Astrocyte of the spinal cord (primary cell): ENCODE measurements at regions not wholly inside any gene's neighbourhood (a gene's known extent, or its start where the extent isn't known, plus 50 kb on each side); places are given as distances from the start of the nearest gene placed in this dataset.

Experiments used
- DNase-seq: peaks from one replicate; pipeline ENCODE4 v3.0.0; 2011; ENCODE audit warnings: low read depth, low spot score
- H3K4me3 ChIP-seq: 2 replicates; pipeline ENCODE4 v1.5.1; 2011; ENCODE audit warnings: low read depth, mild to moderate bottlenecking, low read length, moderate library complexity
- in situ Hi-C: cut with HindIII; loops from 2 replicates; pipeline ENCODE4 v1.10.0; 2017; ENCODE audit warnings: low sequenced_read_pairs
- TF ChIP-seq, protein P1 (sequence below): IDR thresholded peaks from 2 replicates; pipeline ENCODE4 v1.5.1; 2012; ENCODE audit warnings: low read depth, mild to moderate bottlenecking, low read length, inconsistent platforms

DNA sequence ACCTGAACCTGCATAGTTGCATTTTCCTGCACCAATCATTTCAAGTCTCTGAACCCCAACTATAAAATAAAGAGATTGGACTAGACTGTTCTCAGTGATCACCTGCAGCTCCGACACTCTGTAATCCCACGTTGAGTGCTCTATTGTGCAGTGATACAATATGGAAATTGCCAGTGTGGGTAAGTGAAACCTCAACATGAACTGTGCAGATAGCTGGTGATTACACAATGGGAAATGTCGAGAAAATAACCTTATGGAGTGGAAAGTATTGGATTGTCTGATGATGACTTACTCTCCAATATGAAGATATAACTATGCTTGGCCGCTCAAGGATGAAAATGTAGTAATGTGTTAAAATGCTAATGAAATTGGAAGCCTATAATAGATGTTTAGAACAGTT is 293.1 kb upstream of the BRINP1 start:
- TF ChIP-seq, protein P1, sequence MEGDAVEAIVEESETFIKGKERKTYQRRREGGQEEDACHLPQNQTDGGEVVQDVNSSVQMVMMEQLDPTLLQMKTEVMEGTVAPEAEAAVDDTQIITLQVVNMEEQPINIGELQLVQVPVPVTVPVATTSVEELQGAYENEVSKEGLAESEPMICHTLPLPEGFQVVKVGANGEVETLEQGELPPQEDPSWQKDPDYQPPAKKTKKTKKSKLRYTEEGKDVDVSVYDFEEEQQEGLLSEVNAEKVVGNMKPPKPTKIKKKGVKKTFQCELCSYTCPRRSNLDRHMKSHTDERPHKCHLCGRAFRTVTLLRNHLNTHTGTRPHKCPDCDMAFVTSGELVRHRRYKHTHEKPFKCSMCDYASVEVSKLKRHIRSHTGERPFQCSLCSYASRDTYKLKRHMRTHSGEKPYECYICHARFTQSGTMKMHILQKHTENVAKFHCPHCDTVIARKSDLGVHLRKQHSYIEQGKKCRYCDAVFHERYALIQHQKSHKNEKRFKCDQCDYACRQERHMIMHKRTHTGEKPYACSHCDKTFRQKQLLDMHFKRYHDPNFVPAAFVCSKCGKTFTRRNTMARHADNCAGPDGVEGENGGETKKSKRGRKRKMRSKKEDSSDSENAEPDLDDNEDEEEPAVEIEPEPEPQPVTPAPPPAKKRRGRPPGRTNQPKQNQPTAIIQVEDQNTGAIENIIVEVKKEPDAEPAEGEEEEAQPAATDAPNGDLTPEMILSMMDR, result no peak
- no peak overlapping the region for H3K4me3 ChIP-seq
- in situ Hi-C loops, result no loop called here
- DNase-seq, result no peak

DNA sequence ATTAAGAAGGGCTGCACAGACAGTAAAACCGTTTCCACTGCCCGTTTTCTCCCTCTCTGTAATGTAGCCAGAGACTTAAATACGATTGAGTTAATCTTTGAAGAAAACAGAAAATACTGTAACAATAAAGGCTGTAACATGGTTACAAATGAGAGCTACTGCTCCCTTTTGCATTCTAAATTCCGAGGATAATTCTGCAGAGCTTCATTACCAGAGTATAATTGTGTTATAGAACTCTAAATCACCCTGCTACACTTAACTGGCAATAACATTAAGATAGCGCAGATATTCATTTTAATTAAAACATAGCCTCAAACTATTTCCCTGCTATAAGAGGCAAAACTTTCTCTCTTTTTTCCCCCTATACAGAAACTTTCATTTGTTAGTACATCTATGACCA is 283.7 kb upstream of the BRINP1 start:
- TF ChIP-seq, protein P1, result no peak
- in situ Hi-C loops, result no loop called here
- no peak for DNase-seq
- no peak overlapping the region for H3K4me3 ChIP-seq

DNA sequence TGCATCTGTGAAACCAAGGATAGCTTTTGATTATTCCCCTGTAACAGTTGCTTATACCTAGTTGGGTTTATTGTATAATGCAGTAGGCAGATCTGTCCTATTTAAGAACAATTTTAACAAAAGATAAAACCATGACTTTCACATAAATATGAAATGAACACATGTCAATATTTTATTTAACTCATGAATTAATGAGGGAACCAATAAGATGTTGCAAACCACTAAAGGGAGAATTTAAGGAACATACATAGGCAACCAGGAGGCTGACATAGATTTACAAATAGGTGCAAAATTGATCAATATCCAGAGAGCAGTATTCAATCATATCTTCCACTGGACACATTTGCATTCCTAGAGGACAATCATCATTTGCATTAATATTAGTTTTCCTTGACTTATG is 280.0 kb upstream of the BRINP1 start:
- DNase-seq, result no peak
- no peak overlapping the region for H3K4me3 ChIP-seq
- TF ChIP-seq, protein P1, result no peak
- in situ Hi-C loops, result no loop called here

DNA sequence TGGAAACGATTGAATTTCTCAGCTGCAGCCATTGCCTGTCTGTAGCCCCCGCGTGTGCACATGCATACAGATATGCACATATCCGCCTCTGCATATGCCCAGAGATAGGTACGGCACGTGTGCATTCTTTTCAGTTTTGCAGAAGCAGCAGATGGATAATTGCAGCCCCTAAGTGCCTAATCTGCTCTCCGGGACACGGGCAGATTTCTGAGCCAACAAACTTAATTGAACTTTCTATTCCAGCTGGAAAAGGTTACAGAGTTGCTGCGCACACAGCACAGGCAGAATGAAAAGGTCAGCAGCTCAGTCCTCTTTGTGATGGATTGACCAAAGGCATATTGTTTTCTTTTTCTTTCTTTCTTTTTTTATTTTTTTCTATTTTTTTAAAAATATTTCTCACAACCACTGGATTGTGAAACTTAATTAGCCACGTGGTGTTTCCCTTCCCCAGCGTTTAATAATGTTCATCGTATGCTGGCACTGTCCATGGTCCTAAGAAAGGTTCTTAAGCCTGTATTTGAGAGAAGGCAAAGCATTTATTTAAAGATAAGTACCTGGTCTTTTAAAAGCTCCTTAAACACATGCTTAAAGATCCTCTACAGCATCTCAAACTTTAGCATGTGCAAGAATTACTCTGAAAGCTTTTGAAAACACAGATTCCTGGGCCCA is 270.2 kb upstream of the BRINP1 start:
- in situ Hi-C loops, result no loop called here
- DNase-seq, result peak; percentile 0

DNA sequence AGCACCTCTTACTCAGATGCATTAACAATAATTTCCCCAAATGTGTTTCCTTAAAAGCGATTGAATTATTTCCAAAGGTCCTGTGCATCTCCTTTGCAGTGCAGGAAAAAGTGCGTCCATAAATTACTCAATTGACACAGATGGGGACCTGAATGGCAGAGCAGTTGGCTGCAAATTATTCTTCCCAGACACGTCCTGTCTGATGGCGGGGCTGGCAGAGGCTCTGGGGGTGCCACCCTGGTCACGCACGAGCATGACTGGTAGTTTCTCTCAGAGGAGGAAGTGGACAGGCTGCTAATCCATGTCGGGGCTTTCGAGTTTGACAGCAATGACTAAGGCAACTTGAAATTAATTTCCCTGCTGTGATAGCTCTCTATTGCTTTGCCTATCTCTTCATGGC is 264.8 kb upstream of the BRINP1 start:
- TF ChIP-seq, protein P1, result no peak
- H3K4me3 ChIP-seq, result no peak overlapping the region
- in situ Hi-C loops, result no loop called here
- DNase-seq, result no peak

More for the DNA sequence above, 270.2 kb upstream of the BRINP1 start:
- H3K4me3 ChIP-seq, result no peak overlapping the region
- TF ChIP-seq, protein P1, result no peak

DNA sequence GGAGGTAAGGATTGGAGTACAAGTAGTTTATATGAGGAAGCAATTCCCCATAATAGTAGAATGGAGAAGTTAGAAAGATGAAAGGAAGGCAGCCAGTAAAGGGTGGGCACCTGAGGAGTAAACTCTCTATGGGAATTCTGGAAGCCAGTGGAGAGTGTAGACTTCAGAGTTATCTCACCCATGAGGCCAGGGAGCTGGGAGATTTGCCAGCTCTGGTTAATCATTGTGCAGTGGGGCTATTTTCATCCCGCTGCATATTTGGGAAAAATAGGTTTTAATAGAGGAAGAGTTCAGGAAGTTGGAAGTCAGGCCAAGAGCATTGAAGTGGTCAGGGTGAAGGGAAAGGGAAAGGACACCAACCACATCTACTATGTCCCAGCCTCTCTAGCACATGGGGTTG is 242.3 kb upstream of the BRINP1 start:
- DNase-seq, result no peak
- TF ChIP-seq, protein P1, result no peak
- no peak overlapping the region for H3K4me3 ChIP-seq
- in situ Hi-C loops, result no loop called here
